Activated CD4-positive, alpha-beta T cell treated with anti-CD3 and anti-CD28 coated beads for 24 hours (primary cell): ENCODE measurements at regions not wholly inside any gene's neighbourhood (a gene's known extent, or its start where the extent isn't known, plus 50 kb on each side); places are given as distances from the start of the nearest gene placed in this dataset.

Experiments used
- DNase-seq, 2 donors: peaks; one replicate each; pipeline ENCODE4 v3.0.0-alpha.2; 2020; ENCODE audit warnings: low read depth in 2 of 2

- DNase-seq: no peak
Measured at GRCh38 chr4:60745800-60746571, 454.1 kb upstream of the ADGRL3 start.

GRCh38 chr4:60750962-60751361, 449.2 kb upstream of the ADGRL3 start:
- DNase-seq: no peak

GRCh38 chr4:60757986-60758680, 442.0 kb upstream of the ADGRL3 start:
- no peak for DNase-seq

GRCh38 chr4:60759518-60760245, 440.4 kb upstream of the ADGRL3 start:
- no peak for DNase-seq

- no peak for DNase-seq
Measured at GRCh38 chr4:60780874-60781273, 419.3 kb upstream of the ADGRL3 start.

GRCh38 chr4:60790608-60791007, 409.5 kb upstream of the ADGRL3 start:
- no peak for DNase-seq

GRCh38 chr4:60794372-60794771, 405.8 kb upstream of the ADGRL3 start:
- no peak for DNase-seq

- DNase-seq: no peak
Measured at GRCh38 chr4:60799214-60799613, 400.9 kb upstream of the ADGRL3 start.

GRCh38 chr4:60800701-60801100, 399.4 kb upstream of the ADGRL3 start:
- no peak for DNase-seq

- DNase-seq: no peak
Measured at GRCh38 chr4:60805500-60806313, 394.4 kb upstream of the ADGRL3 start.

- DNase-seq: no peak
Measured at GRCh38 chr4:60808726-60809485, 391.2 kb upstream of the ADGRL3 start.

- no peak for DNase-seq
Measured at GRCh38 chr4:60809486-60809800, 390.7 kb upstream of the ADGRL3 start.

GRCh38 chr4:60812811-60813210, 387.3 kb upstream of the ADGRL3 start:
- no peak for DNase-seq

GRCh38 chr4:60814549-60814948, 385.6 kb upstream of the ADGRL3 start:
- no peak for DNase-seq

GRCh38 chr4:60817609-60818008, 382.5 kb upstream of the ADGRL3 start:
- no peak for DNase-seq

GRCh38 chr4:60822986-60823385, 377.1 kb upstream of the ADGRL3 start:
- DNase-seq: no peak

- DNase-seq: no peak
Measured at GRCh38 chr4:60840020-60840419, 360.1 kb upstream of the ADGRL3 start.

GRCh38 chr4:60846678-60847077, 353.4 kb upstream of the ADGRL3 start:
- no peak for DNase-seq

GRCh38 chr4:60847614-60848013, 352.5 kb upstream of the ADGRL3 start:
- DNase-seq: no peak

GRCh38 chr4:60857130-60857753, 342.9 kb upstream of the ADGRL3 start:
- no peak for DNase-seq

GRCh38 chr4:60863442-60863841, 336.7 kb upstream of the ADGRL3 start:
- no peak for DNase-seq
